Stimulated activated CD8-positive, alpha-beta memory T cell treated with anti-CD3 and anti-CD28 coated beads, Interleukin-12 subunit alpha, Interleukin-12 subunit beta, amount 100 ng/mL, for 24 hours (primary cell): ENCODE measurements at regions not wholly inside any gene's neighbourhood (a gene's known extent, or its start where the extent isn't known, plus 50 kb on each side); places are given as distances from the start of the nearest gene placed in this dataset.
"Not testable (repeated sequence)": the region's sequence is repeated elsewhere in the genome, so short reads cannot be mapped to it uniquely, and the experiment has no call there.

Source experiments
- DNase-seq: peaks from one replicate; pipeline ENCODE4 v3.0.0-alpha.2; 2020; ENCODE audit errors: extremely low read depth

DNA sequence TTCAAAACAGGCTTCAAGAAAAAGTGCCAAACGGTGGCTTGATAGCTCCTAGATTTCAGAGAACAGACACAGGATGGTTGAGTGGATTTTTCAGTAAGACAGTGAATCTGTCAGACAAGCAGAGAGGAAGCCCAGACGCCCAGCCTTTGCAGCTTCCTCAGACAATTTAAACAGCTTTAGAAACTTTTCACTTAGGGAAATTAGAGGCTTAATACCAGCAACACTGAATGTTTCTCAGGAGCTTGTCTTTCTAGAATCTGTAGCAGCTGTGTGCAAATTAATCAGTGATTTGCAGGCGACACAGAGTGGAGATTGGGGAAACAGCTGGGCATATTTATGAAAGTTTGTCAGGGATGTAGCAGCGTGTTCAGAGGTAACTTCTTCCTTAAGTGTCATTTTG lies 362.1 kb downstream of the GALC start:
- no peak for DNase-seq

DNA sequence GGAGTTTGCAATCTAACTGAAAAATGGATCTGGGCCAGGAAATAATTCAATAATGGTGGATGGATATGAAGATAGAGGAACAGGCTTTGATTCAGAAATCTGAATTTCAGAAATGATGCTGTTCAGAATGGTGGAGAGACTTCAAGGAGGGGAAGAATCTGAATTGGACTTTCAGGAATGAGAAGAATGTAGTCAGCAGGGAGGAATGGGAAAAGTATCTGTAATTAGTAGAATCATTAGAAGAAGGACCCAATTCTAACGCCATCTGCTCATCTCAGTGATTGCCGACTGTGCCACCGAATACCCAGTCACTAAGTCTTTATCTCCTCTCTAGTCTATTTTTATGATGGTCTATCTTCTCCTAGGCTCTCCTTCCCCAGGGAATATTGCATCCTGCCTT lies 363.2 kb downstream of the GALC start:
- DNase-seq = no peak

DNA sequence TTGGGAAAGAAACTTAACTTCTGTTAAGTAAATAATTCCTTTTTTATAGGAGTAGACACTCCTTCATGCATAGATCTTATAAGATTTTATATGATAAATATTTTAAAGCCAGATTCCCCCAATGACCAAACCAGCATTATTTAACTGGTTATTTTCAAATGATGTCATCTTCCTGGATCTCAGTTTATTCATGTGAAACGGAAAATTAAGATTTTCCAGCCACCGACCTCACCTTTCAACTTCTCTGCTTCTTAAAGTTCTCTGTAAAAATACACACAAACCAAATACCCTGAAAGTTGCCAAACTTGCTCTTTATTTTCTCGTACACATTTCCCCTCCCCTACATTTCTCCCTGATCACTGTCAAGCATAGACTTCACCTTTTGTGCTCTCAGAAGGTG lies 364.2 kb downstream of the GALC start:
- no peak for DNase-seq

DNA sequence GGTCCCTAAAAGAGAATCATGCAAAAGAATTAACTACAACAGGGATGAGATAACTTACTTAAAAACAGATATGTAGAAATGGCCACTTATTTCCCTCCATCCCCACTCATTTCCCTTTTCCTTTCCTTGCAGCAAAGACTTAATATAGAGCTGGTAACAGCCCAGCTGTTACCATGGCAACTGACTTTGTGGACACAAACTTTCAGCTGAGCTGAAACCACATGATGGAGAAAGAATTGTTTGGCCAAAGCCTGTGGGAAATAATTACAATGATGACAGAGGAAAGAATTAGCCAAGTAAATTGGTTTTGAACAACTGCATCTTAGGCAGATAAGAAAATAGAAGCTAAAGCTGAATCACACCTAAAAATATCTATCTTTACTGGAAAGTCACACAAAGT lies 364.9 kb downstream of the GALC start:
- DNase-seq = no peak

DNA sequence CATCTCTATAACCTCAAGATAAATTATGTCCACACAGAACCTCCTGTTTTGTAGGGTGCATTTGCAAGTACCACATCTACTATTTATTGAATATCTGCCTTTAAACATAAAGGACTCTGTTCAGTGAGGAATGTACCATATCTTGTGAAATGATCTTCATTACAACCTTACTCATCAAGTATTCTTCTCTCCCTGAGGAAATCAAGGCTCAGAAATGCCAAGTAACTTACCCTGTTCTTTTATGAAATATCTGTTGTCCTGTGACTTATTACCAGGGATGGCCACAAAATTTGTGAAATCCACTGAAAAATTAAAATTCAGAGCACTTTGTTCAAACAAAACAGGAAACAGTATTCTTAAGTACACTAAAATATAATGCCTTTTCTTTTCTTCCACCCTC lies 366.7 kb downstream of the GALC start:
- DNase-seq = no peak

DNA sequence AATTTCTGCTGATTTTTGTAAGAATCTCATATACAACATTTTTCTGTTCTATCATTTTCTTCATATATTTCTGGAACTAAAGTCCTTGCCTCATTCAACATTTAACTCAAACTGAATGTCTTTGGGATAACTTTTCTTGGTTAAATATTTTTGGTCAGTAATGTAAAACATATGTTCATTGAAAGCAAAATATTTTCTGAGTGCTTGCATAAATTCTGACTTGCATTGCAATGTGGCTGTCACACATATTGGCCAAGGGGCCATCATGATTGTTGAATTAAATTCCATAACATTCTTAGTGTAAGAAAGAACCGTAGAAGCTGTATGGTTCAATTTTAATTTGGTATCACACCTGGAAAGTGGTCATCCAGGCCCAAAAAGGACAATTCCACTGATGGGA lies 369.4 kb downstream of the GALC start:
- no peak for DNase-seq

DNA sequence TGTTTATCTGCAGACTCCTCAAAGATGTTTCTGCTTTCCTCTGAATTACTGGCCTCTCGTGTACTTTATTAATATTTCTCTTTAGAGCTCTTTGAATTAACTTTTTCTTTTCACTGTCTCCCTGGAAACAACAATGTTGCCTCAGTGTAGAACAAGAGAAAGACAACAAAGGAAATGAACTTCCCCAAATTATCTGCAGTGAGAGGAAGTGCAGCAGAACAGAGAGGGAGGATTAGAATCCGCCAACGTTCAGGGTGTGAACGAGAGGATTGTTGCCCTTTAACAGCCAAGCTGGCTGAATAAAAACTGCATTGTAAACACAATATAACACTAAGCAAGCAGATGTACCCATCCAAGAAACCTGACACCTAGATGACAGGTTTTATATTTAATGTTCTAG lies 375.9 kb downstream of the GALC start:
- no peak for DNase-seq

DNA sequence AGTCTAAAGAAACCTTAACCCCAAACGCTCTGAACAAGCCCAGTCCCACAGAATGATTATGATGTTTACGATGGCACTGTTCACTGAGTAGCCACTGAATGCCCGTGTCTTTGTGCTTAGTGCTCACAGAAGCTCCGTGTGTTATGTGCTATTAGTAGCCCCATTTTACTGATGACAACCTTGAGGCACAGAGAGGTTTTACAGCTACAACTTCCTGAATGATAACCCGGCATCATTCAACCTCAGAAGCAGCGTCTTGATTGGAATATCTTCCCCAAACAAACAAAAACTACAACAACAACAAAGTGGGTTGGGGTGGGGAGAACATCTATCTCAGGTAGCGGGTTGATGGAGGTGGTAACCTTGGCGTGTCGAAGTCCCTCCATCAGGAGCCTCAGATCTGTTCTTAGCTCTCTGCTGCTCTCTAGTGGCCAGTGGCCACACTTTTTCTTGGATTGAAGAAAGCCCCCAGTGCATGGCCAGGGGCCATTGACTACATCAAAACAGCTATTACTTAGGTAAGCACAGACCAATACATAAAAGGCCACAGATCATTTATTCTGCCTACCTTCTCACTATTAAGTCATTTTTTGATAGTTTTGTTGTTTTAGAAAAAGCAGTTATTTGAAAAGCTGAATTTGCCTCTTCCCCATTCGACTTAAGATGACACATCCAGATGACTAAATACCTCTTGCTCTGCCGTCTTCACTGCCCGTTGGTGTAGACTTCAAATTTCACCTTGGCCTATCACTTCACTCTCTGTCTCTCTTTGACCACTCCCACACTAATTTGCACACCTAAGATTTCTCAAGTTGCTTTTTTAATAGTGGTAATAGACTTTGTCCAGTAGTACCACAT lies 376.9 kb downstream of the GALC start:
- DNase-seq = no peak

DNA sequence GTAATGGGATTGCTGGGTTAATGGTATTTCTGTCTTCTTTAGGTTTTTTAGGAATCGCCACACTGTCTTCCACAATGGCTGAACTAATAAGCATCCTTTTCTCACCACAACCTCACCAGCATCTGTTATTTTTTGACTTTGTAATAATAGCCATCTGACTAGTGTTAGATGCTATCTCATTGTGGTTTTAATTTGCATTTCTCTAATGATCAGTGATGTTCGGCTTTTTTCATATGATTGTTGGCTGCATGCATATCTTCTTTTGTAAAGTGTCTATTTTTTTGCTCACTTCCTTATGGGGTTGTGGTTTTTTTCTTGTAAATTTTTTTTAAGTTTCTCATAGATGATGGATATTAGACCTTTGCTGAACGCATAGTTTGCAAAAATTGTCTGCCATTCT lies 377.9 kb downstream of the GALC start:
- no peak for DNase-seq

DNA sequence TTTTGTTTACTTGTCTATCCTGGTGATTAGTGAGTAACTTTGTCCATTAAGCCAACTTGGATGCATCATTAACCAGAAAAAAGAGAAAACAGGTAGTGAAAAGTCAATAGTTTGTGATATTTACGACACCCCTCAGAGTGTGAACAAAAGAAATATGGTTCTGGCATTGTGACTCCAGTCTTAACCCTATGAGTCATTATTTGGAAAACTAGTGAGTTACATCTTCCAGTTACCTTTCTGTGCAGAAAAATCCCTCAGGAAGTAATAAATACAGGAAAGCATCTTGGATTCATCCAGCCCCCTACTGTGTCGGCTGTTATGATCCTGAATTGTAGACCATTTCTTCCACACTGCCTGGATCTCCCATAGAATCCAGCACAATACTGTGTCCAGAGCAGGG lies 379.1 kb downstream of the GALC start:
- no peak for DNase-seq

DNA sequence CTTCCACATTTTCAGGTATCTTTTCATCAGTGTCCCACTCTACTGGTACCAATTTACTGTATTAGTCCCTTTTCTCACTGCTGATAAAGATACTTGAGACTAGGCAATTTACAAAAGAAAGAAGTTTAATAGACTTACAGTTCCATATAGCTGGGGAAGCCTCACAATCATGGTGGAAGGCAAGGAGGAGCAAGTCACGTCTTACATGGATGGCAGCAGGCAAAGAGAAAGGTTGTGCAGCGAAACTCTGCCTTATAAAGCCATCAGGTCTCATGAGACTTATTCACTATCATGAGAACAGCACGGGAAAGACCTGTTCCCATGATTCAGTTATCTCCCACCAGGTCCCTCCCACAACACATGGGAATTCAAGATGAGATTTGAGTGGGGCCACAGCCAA lies 385.9 kb downstream of the GALC start:
- DNase-seq = not testable (repeated sequence)

DNA sequence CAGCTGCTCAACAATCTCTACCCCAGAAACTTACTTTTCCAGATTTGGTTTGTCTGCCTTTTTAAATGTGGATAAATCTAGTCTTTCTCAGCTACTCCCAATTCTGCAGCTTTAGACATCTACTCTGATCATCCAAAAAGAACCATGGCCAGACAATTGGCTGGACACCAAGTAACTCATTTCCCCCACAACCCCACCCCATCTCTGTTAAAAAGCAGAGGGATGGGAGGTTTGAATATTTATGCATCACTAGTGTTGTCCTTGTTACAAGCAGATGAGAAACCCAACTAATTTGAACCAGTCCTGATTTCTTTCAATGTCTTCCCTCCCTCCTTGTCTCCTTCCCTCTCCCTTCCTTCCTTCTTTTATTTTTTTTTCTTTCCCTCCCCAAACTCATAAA lies 391.9 kb downstream of the GALC start:
- no peak for DNase-seq

DNA sequence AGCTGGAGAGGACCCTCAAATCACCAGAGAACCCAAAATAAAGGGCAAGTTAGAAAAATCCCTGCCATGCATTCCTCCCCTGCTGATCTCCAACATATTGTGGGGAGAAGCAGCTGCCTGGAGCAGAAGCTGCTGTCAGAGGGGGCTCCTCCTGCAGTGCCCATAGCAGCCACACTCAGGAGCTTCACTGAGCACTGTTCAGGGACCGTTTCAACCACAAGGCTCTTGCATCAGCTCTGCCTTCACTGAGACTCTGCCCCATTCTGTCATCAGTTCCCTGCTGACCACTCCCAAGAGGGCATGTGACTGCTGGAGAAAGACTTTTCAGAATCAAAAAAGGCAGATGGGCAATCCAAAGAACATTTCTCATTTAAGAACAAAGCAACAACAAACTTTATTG lies 392.7 kb downstream of the GALC start:
- DNase-seq = no peak

DNA sequence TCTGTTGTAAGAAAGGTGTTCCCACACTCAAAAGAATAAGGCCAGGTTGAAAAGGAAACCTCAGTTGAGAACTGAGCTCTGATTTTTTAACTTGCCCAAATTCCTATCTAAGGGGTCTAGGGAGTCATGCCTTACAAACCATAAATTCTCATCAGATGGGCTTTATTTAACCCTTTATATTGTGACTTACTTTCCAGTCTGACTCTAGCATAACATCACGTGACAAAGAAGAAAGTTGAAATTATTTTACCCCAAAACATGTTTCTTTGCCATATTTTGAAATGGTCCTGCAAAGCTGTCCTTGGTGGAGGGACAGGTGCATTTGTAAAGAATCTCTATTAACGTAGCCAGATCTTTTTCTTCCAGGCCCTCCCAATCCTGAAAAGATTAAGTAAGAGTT lies 411.7 kb downstream of the GALC start:
- no peak for DNase-seq

DNA sequence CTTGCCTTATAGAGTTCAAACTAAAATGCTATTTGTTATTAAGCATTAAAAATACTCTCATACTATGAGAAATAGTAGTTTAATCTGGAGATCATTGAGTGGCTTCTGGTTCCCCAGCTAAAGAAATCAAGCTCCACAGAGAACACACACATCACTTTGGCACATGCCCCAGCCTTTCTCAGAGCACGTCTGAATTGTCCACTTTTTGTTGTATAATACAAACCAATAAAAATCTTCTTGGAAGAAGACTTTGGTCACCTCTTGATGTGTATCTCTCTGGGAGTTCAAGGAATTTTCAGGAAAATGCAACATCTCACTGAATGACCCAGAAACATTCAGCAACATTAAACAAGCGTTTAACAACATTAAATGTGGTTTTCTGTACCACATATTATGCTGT lies 413.9 kb downstream of the GALC start:
- DNase-seq = no peak

DNA sequence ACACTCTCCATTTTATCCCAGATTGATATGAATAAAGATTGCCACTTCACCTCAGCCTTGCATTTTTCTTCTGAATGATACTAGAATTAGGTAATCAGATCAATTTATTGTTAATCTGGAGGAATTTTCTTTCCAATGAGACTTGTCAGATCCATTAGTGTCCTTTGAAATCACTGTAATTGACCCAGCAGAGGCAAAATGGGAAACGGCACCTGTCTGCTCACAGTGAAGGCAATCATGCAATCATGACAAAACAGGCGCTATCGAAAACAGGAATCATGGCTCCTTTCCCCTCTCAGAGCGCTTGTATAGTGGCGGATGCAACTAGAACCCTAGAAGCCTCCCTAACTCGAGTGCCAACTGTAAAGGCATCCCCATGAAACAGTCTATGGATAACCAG lies 417.6 kb downstream of the GALC start:
- no peak for DNase-seq

DNA sequence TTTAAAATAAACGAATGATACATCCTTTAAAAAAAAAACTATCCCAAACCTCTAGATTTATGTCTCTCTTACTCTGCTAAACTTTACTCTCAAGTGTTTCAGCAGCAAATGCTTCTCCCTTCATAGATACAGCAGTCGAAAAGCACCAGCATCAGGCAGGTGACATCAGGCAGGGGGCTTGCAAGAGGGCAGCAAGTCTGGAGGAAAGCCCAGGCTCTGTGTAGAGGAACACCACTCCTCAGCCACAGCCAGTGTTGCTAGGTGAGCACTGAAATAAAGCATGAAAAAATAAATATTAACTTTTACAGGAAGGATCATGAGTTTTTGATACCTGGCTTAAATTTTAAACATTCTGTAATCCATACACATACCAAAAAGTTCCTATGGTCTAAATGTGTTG lies 419.4 kb downstream of the GALC start:
- DNase-seq = no peak

DNA sequence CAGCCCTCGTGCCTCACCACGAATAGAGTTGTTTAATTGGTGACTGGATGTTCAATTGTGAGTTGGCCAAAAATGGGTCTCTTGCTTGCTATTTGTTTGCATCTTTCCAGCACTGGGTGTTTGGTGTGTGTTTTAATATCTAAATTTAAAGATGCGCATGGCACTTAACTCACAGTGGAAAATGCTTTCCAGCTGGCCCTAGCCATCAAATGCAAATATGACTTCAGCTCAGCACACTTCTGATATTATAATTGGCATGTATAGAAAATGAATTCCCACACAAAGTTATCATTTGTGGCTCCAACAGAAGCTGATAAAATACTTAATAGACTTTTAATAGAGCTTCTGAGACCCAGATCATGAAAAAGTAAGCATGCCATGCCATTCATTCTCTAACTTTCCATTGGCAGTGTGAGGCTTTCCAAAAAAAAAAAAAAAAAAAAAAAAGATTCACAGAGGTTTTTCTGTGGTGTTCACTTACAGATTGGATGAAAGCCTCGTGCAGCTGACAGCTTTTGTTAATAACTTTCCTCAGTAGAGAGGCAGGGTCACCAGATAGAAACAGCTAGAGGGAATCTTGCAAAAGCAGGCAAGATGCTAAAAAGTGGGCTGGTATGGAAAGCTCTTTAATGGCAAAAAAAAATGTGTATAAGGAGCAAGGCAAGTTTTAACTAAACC lies 425.2 kb downstream of the GALC start:
- DNase-seq = no peak

DNA sequence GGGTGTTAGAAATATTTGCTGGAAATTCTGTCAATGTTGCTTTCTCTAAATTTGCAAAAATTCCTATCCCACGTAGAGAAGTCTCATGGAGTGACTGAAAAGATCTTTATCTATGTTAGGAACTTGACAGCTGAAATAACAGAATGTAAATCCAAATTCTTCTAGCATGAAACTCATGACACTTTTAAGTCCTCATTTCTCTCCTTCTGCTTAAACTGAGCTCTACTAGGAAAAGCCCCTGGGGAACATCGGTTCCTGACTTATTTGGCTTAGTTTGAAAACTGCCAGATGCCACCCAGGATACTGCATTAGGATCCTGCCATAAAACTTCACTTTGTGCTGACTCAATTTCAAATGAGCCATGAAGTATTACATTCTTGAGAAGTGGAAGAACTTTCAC lies 426.0 kb downstream of the GALC start:
- no peak for DNase-seq

DNA sequence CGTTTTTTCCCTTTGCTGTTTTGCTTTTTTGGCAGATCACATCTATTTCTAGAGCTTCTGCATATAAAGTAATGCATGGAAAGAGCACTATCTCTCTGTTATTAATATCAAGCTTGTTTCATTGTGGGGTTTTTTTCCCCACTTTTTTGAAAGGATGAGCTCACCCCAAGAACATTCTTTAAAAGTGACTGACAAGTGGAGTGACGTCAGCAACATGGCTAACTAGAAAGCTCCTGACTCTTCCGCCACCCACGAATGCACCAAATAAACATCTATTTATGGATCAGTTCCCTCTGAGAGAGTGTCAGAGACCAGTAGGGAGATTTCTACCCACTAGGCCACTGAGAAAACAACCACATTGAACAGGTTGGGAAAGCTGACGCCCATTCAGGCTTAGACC lies 445.4 kb downstream of the GALC start:
- no peak for DNase-seq

DNA sequence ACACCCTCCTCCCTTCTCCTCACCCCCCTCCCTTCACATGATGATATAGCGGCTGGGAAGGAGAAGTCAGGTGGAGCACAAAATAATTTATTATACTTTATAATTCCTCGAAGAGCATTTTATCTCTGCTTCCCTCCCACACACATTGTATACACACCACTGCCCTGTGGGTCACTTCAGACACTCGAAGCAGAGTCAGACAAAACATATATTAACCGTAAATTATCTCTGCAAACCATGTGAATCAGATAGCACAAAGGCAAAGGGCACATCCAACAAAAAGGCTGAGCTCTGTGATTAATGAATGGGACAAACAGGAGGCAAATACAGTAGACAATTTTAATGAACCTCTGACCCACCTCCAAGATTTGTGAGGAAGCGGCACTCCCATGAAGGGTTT lies 450.7 kb downstream of the GALC start:
- DNase-seq = no peak

DNA sequence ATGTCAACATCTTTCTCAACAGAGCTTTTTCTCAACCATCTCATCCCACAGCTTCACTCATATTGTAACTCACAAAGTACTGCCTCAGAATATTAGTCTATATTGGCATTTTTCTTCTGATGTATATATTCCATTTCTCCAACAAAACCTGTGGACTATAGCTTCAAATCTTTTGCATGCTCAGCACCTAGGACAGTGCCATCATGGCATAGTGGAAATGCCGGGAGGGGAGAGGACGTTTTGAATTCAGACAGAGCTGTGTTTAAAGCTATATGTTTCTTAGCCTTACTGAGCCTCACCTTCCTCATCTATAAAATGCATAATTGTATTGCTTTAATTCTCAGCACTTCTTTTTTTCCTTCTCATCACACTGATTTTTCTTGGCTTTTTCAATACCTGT lies 452.6 kb downstream of the GALC start:
- no peak for DNase-seq

DNA sequence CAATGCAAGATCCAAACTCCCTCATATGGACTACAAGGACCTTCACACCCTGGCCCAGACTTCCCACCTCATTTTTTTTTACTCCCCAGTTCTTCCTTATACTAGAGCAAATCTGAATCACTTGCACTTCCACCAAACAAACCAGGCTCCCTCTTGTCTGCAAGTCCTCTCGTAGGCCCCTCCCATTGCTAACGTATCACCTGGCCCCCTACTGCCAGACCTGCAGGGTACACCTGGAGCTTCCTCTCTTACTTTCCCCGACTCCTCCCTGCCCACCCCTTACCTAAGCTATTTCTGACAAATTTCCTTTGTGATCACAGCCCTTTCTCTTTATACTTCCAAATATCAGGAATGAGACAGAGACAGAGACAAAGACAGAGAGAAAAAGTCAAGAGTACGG lies 463.9 kb downstream of the GALC start:
- DNase-seq = no peak

DNA sequence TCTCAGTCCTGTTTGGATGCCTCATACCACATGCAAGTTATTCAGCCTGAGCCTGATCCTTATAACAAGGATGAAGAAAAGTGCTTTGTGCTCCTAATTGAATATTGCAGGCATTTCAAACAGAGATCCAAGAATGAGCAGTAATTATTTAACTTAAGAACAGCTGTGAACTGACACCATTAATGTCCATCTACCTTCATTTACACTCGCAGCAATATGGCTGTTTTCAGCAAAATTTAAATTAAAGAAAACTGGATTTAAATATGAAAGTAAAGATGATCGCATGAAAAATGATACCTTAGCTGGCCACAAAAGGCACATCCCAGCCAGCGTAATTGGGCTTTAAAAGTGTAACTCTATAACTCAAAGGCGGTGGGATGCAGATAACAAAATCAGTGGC lies 466.3 kb downstream of the GALC start:
- DNase-seq = no peak
